ENCODE measurements at regions not wholly inside any gene's neighbourhood (a gene's known extent, or its start where the extent isn't known, plus 50 kb on each side); places are given as distances from the start of the nearest gene placed in this dataset.

DNA sequence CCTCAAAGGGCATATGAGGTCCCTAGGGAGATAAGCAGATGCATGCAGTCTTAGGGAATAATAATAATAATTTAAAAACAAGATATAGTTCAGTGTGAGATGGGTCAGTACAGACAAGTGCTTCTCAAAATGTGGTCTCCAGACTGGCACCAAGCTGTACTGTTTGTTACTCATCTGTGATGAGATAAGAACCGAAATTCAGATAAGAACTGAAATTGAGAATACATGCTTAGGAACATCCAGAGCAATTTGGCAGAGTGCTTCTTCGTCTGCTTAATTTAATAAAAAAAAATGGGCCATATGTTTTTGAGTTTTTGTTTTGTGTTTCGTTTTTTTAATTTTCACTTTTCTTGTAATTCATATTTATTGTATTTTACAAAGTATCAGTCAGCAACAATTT, 86.5 kb upstream of the SGCD start:
- no peak for TF ChIP-seq CTCF (IDR thresholded peaks at IDR 0.05 in 2 of 3, conservative IDR thresholded peaks at IDR 0.05 in 1 of 3; ENCODE audit: borderline replicate concordance in 1 of 3, insufficient read depth in 1 of 3, low read depth in 2 of 3, low read length in 2 of 3)
- no peak for TF ChIP-seq CBX3 (IDR thresholded peaks at IDR 0.05; ENCODE audit: low read depth)
- TF ChIP-seq EZH2 (IDR thresholded peaks at IDR 0.05): no peak
- no peak for TF ChIP-seq MAX (IDR thresholded peaks at IDR 0.05)
- no peak for TF ChIP-seq SIN3A (IDR thresholded peaks at IDR 0.05; ENCODE audit: low read depth)
- TF ChIP-seq POLR2AphosphoS5 (IDR thresholded peaks at IDR 0.05; ENCODE audit: low read depth, low read length): no peak
- TF ChIP-seq REST (IDR thresholded peaks at IDR 0.05; ENCODE audit: low read depth): no peak
